ENCODE measurements at regions not wholly inside any gene's neighbourhood (a gene's known extent, or its start where the extent isn't known, plus 50 kb on each side); places are given as distances from the start of the nearest gene placed in this dataset.

DNA sequence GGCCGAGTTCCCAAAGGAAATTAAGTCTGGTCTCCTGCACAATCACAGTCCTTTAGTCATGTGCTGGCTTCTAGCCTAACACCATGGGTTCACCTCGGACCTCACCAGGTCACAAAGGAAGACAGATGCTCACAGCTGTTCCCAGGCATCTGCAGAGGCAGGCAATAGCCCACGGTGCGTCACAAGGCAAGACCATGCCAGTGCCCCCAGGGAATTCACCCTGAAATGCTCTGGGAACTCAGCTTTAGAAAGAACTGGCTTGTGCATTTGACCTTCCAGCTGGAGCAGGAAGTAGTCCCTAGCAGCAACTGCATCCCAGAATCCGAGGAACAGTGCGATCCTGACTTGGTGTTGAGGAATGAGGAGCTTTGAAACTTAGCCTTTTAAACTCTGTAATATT is 96.8 kb upstream of the WASF3 start (continued):
- TF ChIP-seq, protein P1, sequence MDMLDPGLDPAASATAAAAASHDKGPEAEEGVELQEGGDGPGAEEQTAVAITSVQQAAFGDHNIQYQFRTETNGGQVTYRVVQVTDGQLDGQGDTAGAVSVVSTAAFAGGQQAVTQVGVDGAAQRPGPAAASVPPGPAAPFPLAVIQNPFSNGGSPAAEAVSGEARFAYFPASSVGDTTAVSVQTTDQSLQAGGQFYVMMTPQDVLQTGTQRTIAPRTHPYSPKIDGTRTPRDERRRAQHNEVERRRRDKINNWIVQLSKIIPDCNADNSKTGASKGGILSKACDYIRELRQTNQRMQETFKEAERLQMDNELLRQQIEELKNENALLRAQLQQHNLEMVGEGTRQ (IDR thresholded peaks at IDR 0.05), result no peak

DNA sequence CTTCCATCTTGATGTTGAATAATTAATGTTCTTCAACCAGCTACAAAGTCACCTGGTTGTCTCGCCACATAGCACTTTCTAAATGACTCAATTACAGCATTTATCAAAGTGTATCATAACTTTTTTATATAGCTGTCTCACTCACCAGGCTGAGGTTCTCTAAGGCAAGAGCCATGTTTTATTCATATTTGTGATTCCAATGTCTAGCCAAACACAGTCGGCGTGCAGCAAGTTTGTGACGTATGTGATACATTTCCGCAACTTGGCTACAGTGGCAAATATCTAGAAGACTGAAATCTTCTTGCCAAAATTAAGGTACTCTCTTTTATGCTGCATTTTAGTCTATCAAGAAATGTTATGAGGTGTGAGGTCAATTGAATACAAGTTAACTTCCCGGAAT is 94.2 kb upstream of the WASF3 start:
- ATAC-seq (no peak), FAIRE-seq (no peak), DNase-seq (ENCODE audit: low read depth in 1 of 2, low spot score in 1 of 2) (no peak)
- ChIA-PET CTCF (no interaction called here), POLR2A (no interaction called here)
- TF ChIP-seq, protein P1 (IDR thresholded peaks at IDR 0.05), result no peak
- TF ChIP-seq ZNF302 (CRISPR knock-in tag; IDR thresholded peaks at IDR 0.05) (no peak), ZFP36 (IDR thresholded peaks at IDR 0.05; ENCODE audit: borderline replicate concordance, partially characterized antibody) (no peak), RARB (CRISPR knock-in tag; IDR thresholded peaks at IDR 0.05) (no peak), MAZ (IDR thresholded peaks at IDR 0.05; ENCODE audit: borderline replicate concordance, low read depth, low read length) (no peak), CBX8 (IDR thresholded peaks at IDR 0.05) (no peak), CEBPB (IDR thresholded peaks at IDR 0.05) (no peak), MYC (IDR thresholded peaks at IDR 0.05; ENCODE audit: borderline replicate concordance, low read length) (no peak), SMC3 (IDR thresholded peaks at IDR 0.05) (no peak), ESRRA (IDR thresholded peaks at IDR 0.05; ENCODE audit: borderline replicate concordance, low read length) (no peak), KDM5A (IDR thresholded peaks at IDR 0.05) (no peak), POLR2AphosphoS2 (conservative IDR thresholded peaks at IDR 0.05; ENCODE audit: low read length) (no peak), NFE2L2 (conservative IDR thresholded peaks at IDR 0.05; ENCODE audit: low read length) (no peak), BHLHE40 (IDR thresholded peaks at IDR 0.05; ENCODE audit: low read depth, low read length) (no peak), CHD2 (IDR thresholded peaks at IDR 0.05; ENCODE audit: low read length, partially characterized antibody) (no peak)
- TF ChIP-seq, protein P2, sequence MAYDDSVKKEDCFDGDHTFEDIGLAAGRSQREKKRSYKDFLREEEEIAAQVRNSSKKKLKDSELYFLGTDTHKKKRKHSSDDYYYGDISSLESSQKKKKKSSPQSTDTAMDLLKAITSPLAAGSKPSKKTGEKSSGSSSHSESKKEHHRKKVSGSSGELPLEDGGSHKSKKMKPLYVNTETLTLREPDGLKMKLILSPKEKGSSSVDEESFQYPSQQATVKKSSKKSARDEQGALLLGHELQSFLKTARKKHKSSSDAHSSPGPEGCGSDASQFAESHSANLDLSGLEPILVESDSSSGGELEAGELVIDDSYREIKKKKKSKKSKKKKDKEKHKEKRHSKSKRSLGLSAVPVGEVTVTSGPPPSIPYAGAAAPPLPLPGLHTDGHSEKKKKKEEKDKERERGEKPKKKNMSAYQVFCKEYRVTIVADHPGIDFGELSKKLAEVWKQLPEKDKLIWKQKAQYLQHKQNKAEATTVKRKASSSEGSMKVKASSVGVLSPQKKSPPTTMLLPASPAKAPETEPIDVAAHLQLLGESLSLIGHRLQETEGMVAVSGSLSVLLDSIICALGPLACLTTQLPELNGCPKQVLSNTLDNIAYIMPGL (CRISPR knock-in tag; IDR thresholded peaks at IDR 0.05; ENCODE audit: borderline replicate concordance), result no peak
- TF ChIP-seq, protein P3, sequence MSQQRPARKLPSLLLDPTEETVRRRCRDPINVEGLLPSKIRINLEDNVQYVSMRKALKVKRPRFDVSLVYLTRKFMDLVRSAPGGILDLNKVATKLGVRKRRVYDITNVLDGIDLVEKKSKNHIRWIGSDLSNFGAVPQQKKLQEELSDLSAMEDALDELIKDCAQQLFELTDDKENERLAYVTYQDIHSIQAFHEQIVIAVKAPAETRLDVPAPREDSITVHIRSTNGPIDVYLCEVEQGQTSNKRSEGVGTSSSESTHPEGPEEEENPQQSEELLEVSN (IDR thresholded peaks at IDR 0.05; ENCODE audit: borderline replicate concordance, low read depth), result no peak
- Histone ChIP-seq H3K27ac (no peak overlapping the region), H3K4me3 (no peak overlapping the region), H3K9me3 (no peaks in the 10 kb centered on the region), H3K4me2 (no peak overlapping the region), H3K4me1 (no peaks in the 10 kb centered on the region)
- whole genome bisulfite sequencing (ENCODE audit: missing lambda C conversion rate), result 79% methylated on average over 6 of the region's 6 CpGs

DNA sequence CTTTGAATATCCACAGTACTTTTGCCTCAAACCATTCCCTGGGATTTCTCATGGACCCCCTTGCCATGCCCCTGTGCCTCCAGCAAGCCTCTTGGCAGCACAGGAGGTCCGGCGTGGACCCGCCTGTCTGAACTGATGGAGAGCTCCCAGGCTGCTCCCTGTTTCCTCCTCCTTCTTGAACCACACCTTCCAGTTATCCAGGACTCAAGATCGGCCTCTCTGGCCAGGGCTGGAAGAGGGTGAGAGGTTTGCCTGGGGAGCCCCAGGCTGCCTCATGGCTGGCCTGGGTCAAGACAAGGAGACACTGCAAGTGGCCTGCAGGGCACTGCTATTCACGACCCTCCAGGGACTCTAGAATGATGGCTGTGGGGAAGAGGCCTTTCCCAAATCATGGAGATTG is 93.6 kb upstream of the WASF3 start:
- 30% methylated on average over 5 of the region's 5 CpGs for WGBS (ENCODE audit: missing lambda C conversion rate)
- H3K4me1 ChIP-seq, result no peaks in the 10 kb centered on the region
- TF ChIP-seq HOXB5 (CRISPR knock-in tag; IDR thresholded peaks at IDR 0.05) (no peak), FOSB (CRISPR knock-in tag; IDR thresholded peaks at IDR 0.05) (no peak), NPAS2 (CRISPR knock-in tag; IDR thresholded peaks at IDR 0.05; ENCODE audit: borderline replicate concordance) (no peak), CHD4 (IDR thresholded peaks at IDR 0.05; ENCODE audit: borderline replicate concordance) (no peak)
- DNase-seq (ENCODE audit: low read depth in 1 of 2, low spot score in 1 of 2), result no peak
- CTCF ChIA-PET, result no interaction called here
- ATAC-seq, result no peak
- no peaks in the 10 kb centered on the region for H3K9me3 ChIP-seq
- FAIRE-seq, result no peak
- POLR2A ChIA-PET, result no interaction called here
- H3K4me3 ChIP-seq, result no peak overlapping the region
- H3K27ac ChIP-seq, result no peak overlapping the region
- no peak overlapping the region for H3K4me2 ChIP-seq
